HepG2 (cell line): ENCODE measurements at regions not wholly inside any gene's neighbourhood (a gene's known extent, or its start where the extent isn't known, plus 50 kb on each side); places are given as distances from the start of the nearest gene placed in this dataset.

Experiments
- ARNT ChIP-seq: fragments of 450-650 bp; IDR thresholded peaks from 2 replicates; pipeline ENCODE4 v1.6.1; 2017
- BCLAF1 ChIP-seq: fragments of 450-650 bp; IDR thresholded peaks from 2 replicates; pipeline ENCODE4 v1.6.1; 2017; ENCODE audit warnings: mild to moderate bottlenecking
- CTCF ChIP-seq: sonication (generic); formaldehyde crosslinking; IDR thresholded peaks from 2 replicates; pipeline ENCODE4 v1.5.0; 2020; ENCODE audit warnings: mild to moderate bottlenecking, missing genetic modification reagents, moderate library complexity
- E2F1 ChIP-seq: sonication (generic); formaldehyde crosslinking; IDR thresholded peaks from 2 replicates; pipeline ENCODE4 v1.5.0; 2020; ENCODE audit warnings: missing genetic modification reagents
- ELF1 ChIP-seq: sonication (generic); formaldehyde crosslinking; IDR thresholded peaks from 2 replicates; pipeline ENCODE4 v1.4.0; 2020; ENCODE audit warnings: missing genetic modification reagents
- FOSL1 ChIP-seq: sonication (generic); formaldehyde crosslinking; IDR thresholded peaks from 2 replicates; pipeline ENCODE4 v1.9.0; 2021; ENCODE audit warnings: missing genetic modification reagents, borderline replicate concordance
- FOXA1 ChIP-seq, 2 experiments: fragments of 450-650 bp in 1 of 2; sonication (generic) in 1 of 2; formaldehyde crosslinking in 1 of 2; IDR thresholded peaks; 2 replicates each; pipeline versions ENCODE4 v1.4.0 to v1.6.1; 2016 to 2020; ENCODE audit warnings: missing genetic modification reagents in 1 of 2
- FOXK2 ChIP-seq: fragments of 450-650 bp; IDR thresholded peaks from 2 replicates; pipeline ENCODE4 v1.6.1; 2016
- MAF1 ChIP-seq: sonication (generic); formaldehyde crosslinking; IDR thresholded peaks from 2 replicates; pipeline ENCODE4 v1.5.0; 2020; ENCODE audit warnings: missing genetic modification reagents, borderline replicate concordance
- NFYB ChIP-seq: sonication (generic); formaldehyde crosslinking; IDR thresholded peaks from 2 replicates; pipeline ENCODE4 v1.4.0; 2020; ENCODE audit warnings: missing genetic modification reagents
- POLR2A ChIP-seq, 2 experiments: IDR thresholded peaks; 2 replicates each; pipeline ENCODE4 v1.6.1; 2011; ENCODE audit warnings: low read depth in 2 of 2, low read length in 2 of 2, mild to moderate bottlenecking in 1 of 2, moderate library complexity in 1 of 2; ENCODE audit not compliant: insufficient read depth in 1 of 2
- RFXANK ChIP-seq: IDR thresholded peaks from 2 replicates; pipeline ENCODE4 v1.6.1; 2016
- RXRA ChIP-seq: sonication (generic); formaldehyde crosslinking; IDR thresholded peaks from 2 replicates; pipeline ENCODE4 v1.5.1; 2020; ENCODE audit warnings: missing genetic modification reagents
- ZNF207 ChIP-seq: fragments of 450-650 bp; IDR thresholded peaks from 2 replicates; pipeline ENCODE4 v1.6.1; 2016; ENCODE audit warnings: antibody characterized with exemption, borderline replicate concordance

GRCh38 chr5:162484095-162484494 lies 416.5 kb downstream of the GABRG2 start:
- TF ChIP-seq CTCF (CRISPR knock-in tag) (no peak), ELF1 (CRISPR knock-in tag) (no peak), NFYB (CRISPR knock-in tag) (no peak), POLR2A (IDR thresholded peaks at IDR 0.05; ENCODE audit: insufficient read depth in 1 of 2, low read depth in 2 of 2, low read length in 2 of 2) (no peak), FOXA1 (IDR thresholded peaks at IDR 0.05) (no peak), FOXA1 (CRISPR knock-in tag; IDR thresholded peaks at IDR 0.05) (no peak), RXRA (CRISPR knock-in tag) (no peak), ARNT (no peak), RFXANK (CRISPR knock-in tag) (no peak), FOSL1 (no peak), E2F1 (no peak), ZNF207 (no peak), FOXK2 (no peak), BCLAF1 (no peak), MAF1 (CRISPR knock-in tag) (no peak)
